Spleen (tissue), 11 donors: ENCODE measurements at regions not wholly inside any gene's neighbourhood (a gene's known extent, or its start where the extent isn't known, plus 50 kb on each side); places are given as distances from the start of the nearest gene placed in this dataset.
"Not testable (repeated sequence)": the region's sequence is repeated elsewhere in the genome, so short reads cannot be mapped to it uniquely, and the experiment has no call there.

Experiments
- DNase-seq: peaks from one replicate; pipeline ENCODE4 v3.0.0-alpha.2; 2020
- H3K27ac ChIP-seq, 8 donors: fragments of 200-600 bp; sonication (generic) in 7 of 8; 1 replicate in 4 of 8; 2 replicates in 4 of 8; pipeline versions ENCODE4 v1.5.0 to v1.8.0; 2016 to 2021; ENCODE audit warnings: inconsistent platforms in 4 of 8, mild to moderate bottlenecking in 4 of 8, moderate library complexity in 1 of 8
- H3K27me3 ChIP-seq, 7 donors: fragments of 200-600 bp; sonication (generic) in 6 of 7; replicated peaks in 1 of 7; 1 replicate in 4 of 7; 2 replicates in 3 of 7; pipeline versions ENCODE4 v1.5.0 to v1.8.0; 2016 to 2021; ENCODE audit warnings: inconsistent platforms in 3 of 7, mild to moderate bottlenecking in 1 of 7
- H3K36me3 ChIP-seq, 6 donors: fragments of 200-600 bp; sonication (generic) in 5 of 6; 1 replicate in 4 of 6; 2 replicates in 2 of 6; pipeline versions ENCODE4 v1.5.0 to v1.8.0; 2016 to 2021; ENCODE audit warnings: inconsistent platforms in 2 of 6
- H3K4me1 ChIP-seq, 6 donors: fragments of 200-600 bp; sonication (generic) in 5 of 6; 1 replicate in 3 of 6; 2 replicates in 3 of 6; pipeline versions ENCODE4 v1.5.0 to v1.8.0; 2016 to 2021; ENCODE audit warnings: inconsistent platforms in 3 of 6
- H3K4me3 ChIP-seq, 8 donors: fragments of 200-600 bp; sonication (generic) in 7 of 8; 1 replicate in 4 of 8; 2 replicates in 4 of 8; pipeline versions ENCODE4 v1.5.0 to v1.8.0; 2016 to 2021; ENCODE audit warnings: inconsistent platforms in 4 of 8, mild to moderate bottlenecking in 4 of 8, moderate library complexity in 2 of 8
- H3K9me3 ChIP-seq, 8 donors: fragments of 200-600 bp; sonication (generic) in 7 of 8; 1 replicate in 4 of 8; 2 replicates in 4 of 8; pipeline versions ENCODE4 v1.5.0 to v1.8.0; 2016 to 2021; ENCODE audit warnings: inconsistent platforms in 4 of 8
- POLR2A ChIP-seq, 3 donors: fragments of 450-650 bp; IDR thresholded peaks; one replicate each; pipeline ENCODE4 v1.5.1; 2017; ENCODE audit warnings: antibody characterized with exemption in 3 of 3, mild to moderate bottlenecking in 1 of 3
- POLR2AphosphoS5 ChIP-seq, 3 donors: sonication (generic); formaldehyde crosslinking; IDR thresholded peaks; one replicate each; pipeline ENCODE4 v1.5.1; 2017; ENCODE audit warnings: antibody characterized with exemption in 3 of 3
- WGBS, 5 donors: extraction: QIAGEN DNeasy Blood & Tissue Kit in 3 of 5; methylation state at CpG; one replicate each; pipeline versions ENCODE4 v1.1.5 to v1.1.7; 2013 to 2018; 5-methylcytosine and 5-hydroxymethylcytosine counted together
- intact Hi-C: fragments of 100-400 bp; cut with DNase I; formaldehyde crosslinking; loops from one replicate; pipeline ENCODE4 v1.15.0; 2023; ENCODE audit warnings: low total_unique reads
- TF ChIP-seq, protein P1 (sequence below), 11 experiments: fragments of 200-600 bp in 7 of 11; fragments of 450-650 bp in 4 of 11; sonication (generic) in 4 of 11; IDR thresholded peaks in 8 of 11; conservative IDR thresholded peaks in 3 of 11; 1 replicate in 7 of 11; 2 replicates in 4 of 11; pipeline versions ENCODE4 v1.4.0 to v1.8.0; 2016 to 2021; ENCODE audit warnings: antibody characterized with exemption in 11 of 11, inconsistent platforms in 4 of 11, mild to moderate bottlenecking in 1 of 11
- donor health status: healthy with polysubstance abuse.
- donor health status: DM: no; HTN: no; CAD: no; lungs with moderate emphysema.
- donor health status: DM: no; HTN: no; CAD: no.
- donor health status: Bipolar disorder and iron deficiency.
- donor health status: healthy.
- donor health status: DM: no; HTN: no; CAD: no.
- donor health status: DM: yes; HTN: yes; CAD: no.

- no peak for DNase-seq
- TF ChIP-seq, protein P1, sequence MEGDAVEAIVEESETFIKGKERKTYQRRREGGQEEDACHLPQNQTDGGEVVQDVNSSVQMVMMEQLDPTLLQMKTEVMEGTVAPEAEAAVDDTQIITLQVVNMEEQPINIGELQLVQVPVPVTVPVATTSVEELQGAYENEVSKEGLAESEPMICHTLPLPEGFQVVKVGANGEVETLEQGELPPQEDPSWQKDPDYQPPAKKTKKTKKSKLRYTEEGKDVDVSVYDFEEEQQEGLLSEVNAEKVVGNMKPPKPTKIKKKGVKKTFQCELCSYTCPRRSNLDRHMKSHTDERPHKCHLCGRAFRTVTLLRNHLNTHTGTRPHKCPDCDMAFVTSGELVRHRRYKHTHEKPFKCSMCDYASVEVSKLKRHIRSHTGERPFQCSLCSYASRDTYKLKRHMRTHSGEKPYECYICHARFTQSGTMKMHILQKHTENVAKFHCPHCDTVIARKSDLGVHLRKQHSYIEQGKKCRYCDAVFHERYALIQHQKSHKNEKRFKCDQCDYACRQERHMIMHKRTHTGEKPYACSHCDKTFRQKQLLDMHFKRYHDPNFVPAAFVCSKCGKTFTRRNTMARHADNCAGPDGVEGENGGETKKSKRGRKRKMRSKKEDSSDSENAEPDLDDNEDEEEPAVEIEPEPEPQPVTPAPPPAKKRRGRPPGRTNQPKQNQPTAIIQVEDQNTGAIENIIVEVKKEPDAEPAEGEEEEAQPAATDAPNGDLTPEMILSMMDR (IDR thresholded peaks at IDR 0.05 in 8 of 11, conservative IDR thresholded peaks at IDR 0.05 in 3 of 11), result no peak
- TF ChIP-seq POLR2A (IDR thresholded peaks at IDR 0.05) (no peak), POLR2AphosphoS5 (IDR thresholded peaks at IDR 0.05) (no peak)
- Histone ChIP-seq H3K9me3 (no peaks in the 10 kb centered on the region), H3K36me3 (no peaks in the 10 kb centered on the region), H3K4me1 (no peaks in the 10 kb centered on the region), H3K27ac (no peak overlapping the region), H3K27me3 (peaks cover 0 to 20% (median 0%) of the 10 kb centered on the region in 7 donors), H3K4me3 (no peak overlapping the region)
- intact Hi-C loops, result no loop called here
- WGBS, 5 donors, result 65 to 73% (median 66%) methylated on average over 3 of the region's 3 CpGs
Measured at GRCh38 chr16:54991525-54991924, 60.9 kb downstream of the IRX5 start.

DNA sequence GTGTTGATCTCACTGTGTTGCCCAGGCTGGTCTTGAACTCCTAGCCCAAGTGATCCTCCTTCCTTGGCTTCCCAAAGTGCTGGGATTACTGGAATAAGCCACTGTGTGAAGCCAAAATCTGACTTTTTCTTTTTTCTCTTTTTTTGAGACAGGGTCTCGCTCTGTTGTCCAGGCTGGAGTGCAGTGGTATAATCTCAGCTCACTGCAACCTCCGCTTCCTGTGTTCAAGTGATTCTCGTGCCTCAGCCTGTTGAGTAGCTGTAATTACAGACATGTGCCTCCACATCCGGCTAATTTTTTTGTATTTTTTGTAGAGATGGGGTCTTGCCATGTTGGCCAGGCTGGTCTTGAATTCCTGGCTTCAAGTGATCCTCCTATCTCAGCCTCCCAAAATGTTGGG is 61.3 kb downstream of the IRX5 start:
- WGBS, 5 donors, result 68 to 78% (median 71%) methylated on average over 4 of the region's 4 CpGs
- DNase-seq, H3K4me1 ChIP-seq, H3K9me3 ChIP-seq, H3K4me3 ChIP-seq, H3K36me3 ChIP-seq, H3K27ac ChIP-seq, intact Hi-C loops: not testable (repeated sequence)
- H3K27me3 ChIP-seq, result peaks cover 0 to 20% (median 0%) of the 10 kb centered on the region in 7 donors

DNA sequence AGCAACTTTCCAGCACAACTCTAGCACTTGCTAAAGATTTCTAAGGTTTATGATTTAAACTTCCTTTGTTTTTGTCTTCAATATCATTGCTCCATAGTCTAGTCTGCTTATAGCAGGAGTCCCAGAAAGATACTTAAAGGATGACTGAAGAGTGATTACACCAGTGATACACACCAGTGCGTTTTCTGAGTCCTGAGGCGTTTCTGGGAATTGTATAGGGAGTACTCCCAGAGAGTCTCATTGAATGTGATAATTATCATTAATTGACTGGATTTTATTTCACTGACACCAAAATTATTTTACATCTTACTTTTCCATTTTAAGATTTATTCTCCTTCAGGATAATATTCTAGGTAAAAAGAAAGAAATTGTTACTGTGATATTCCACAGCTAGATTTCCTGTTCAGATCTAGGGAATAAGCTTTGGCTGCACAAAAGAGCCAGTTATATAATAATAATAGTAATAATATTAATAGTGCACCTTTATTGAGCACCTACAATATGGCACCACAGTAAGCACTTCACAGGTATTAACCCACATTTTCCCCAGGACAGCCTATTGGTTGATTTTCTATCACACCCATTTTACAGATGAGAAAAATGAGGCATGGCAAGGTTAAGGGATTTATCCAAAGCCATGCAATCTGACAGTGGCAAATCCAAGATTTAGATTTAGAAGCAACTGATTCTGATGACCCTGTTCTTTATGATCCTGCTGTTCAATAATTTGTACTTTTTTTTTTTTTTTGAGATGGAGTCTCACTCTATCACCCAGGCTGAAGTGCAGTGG is 62.6 kb downstream of the IRX5 start:
- Histone ChIP-seq H3K9me3 (no peaks in the 10 kb centered on the region), H3K4me3 (no peak overlapping the region), H3K36me3 (no peaks in the 10 kb centered on the region), H3K27me3 (peaks cover 0 to 31% (median 0%) of the 10 kb centered on the region in 7 donors), H3K27ac (no peak overlapping the region), H3K4me1 (no peaks in the 10 kb centered on the region)
- WGBS, 5 donors, result 54 to 80% (median 63%) methylated on average over 2 of the region's 2 CpGs
- no peak for DNase-seq
- intact Hi-C loops, result no loop called here
- TF ChIP-seq, protein P1 (IDR thresholded peaks at IDR 0.05 in 8 of 11, conservative IDR thresholded peaks at IDR 0.05 in 3 of 11), result no peak
- TF ChIP-seq POLR2AphosphoS5 (IDR thresholded peaks at IDR 0.05) (no peak), POLR2A (IDR thresholded peaks at IDR 0.05) (no peak)

DNA sequence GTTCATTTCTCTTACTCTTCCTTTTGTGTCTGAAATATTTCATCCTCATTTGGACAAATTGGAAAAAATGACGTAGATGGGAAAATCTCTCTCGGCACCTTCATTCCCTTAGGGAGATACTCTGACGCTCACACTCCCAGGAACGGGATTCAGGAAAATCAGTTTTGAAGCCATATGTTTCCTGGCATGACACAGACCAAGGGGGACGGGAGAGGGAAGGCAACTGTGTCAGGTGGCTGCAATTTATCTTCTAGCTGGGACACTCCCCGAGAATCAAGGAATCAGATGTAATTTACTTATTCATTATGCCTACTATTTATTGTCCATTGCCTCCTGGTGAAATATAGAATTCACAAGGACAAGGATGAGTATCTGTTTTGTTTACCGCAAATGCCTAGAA is 65.5 kb downstream of the IRX5 start:
- no peaks in the 10 kb centered on the region for H3K4me1 ChIP-seq
- no peak for DNase-seq
- no peaks in the 10 kb centered on the region for H3K9me3 ChIP-seq
- WGBS, 5 donors, result 59 to 71% (median 61%) methylated on average over 7 of the region's 7 CpGs
- no peak overlapping the region for H3K27ac ChIP-seq
- no peak overlapping the region for H3K4me3 ChIP-seq
- peaks cover 0 to 45% (median 0%) of the 10 kb centered on the region in 7 donors for H3K27me3 ChIP-seq
- TF ChIP-seq, protein P1 (IDR thresholded peaks at IDR 0.05 in 8 of 11, conservative IDR thresholded peaks at IDR 0.05 in 3 of 11), result no peak
- no peak for TF ChIP-seq POLR2A (IDR thresholded peaks at IDR 0.05)
- no peak for TF ChIP-seq POLR2AphosphoS5 (IDR thresholded peaks at IDR 0.05)
- no peaks in the 10 kb centered on the region for H3K36me3 ChIP-seq
- intact Hi-C loops, result no loop called here
